ENCODE measurements at regions not wholly inside any gene's neighbourhood (a gene's known extent, or its start where the extent isn't known, plus 50 kb on each side); places are given as distances from the start of the nearest gene placed in this dataset.

GRCh38 chr13:34263681-34264080 lies 445.7 kb downstream of the RFC3 start:
- Histone ChIP-seq H3K27ac (ENCODE audit: insufficient read length, low read depth, low read length) (no peak overlapping the region), H3K23me2 (ENCODE audit: insufficient read length, low read depth, low read length, poor library complexity, severe bottlenecking) (no peaks in the 10 kb centered on the region), H3K9me3 (ENCODE audit: control insufficient read depth, low read depth, low read length) (no peaks in the 10 kb centered on the region), H3K9ac (ENCODE audit: extremely low read depth, insufficient read length, low read length) (no peak overlapping the region), H3K79me1 (ENCODE audit: insufficient read depth, low read depth, low read length, poor library complexity, severe bottlenecking) (no peaks in the 10 kb centered on the region), H3T11ph (ENCODE audit: low read length) (no peak overlapping the region), H3K4ac (ENCODE audit: low read depth, low read length) (no peak overlapping the region), H3K56ac (ENCODE audit: insufficient read length, low read depth, low read length) (no peak overlapping the region), H2BK5ac (ENCODE audit: insufficient read length, low read length) (no peak overlapping the region), H3K14ac (ENCODE audit: insufficient read depth, low read length) (no peak overlapping the region), H3K79me2 (ENCODE audit: insufficient read depth, low read length) (no peaks in the 10 kb centered on the region), H3K4me1 (ENCODE audit: insufficient read depth, low read length) (no peaks in the 10 kb centered on the region; the same call in 1 of the 2 replicates), H2BK20ac (ENCODE audit: low read depth, low read length, poor library complexity, severe bottlenecking) (no peak overlapping the region), H4K5ac (ENCODE audit: insufficient read length, low read depth, low read length) (no peak overlapping the region), H3K18ac (ENCODE audit: insufficient read length, low read depth, low read length) (no peak overlapping the region), H4K20me1 (ENCODE audit: control insufficient read depth, insufficient read depth, insufficient read length) (no peaks in the 10 kb centered on the region), H4K91ac (ENCODE audit: insufficient read length, low read depth, low read length) (no peak overlapping the region), H2AFZ (ENCODE audit: low read length) (no peak overlapping the region), H3K4me2 (ENCODE audit: insufficient read depth, insufficient read length, low read length) (no peak overlapping the region), H3K23ac (ENCODE audit: insufficient read length, low read depth, low read length) (no peak overlapping the region), H2BK120ac (ENCODE audit: low read depth, low read length, poor library complexity, severe bottlenecking) (no peak overlapping the region), H2AK5ac (ENCODE audit: insufficient read length, low read length) (no peak overlapping the region), H2BK12ac (ENCODE audit: insufficient read length, low read depth, low read length) (no peak overlapping the region), H4K8ac (replicated peaks; ENCODE audit: insufficient read length, low read depth, low read length) (no peak overlapping the region), H2BK15ac (ENCODE audit: low read depth, low read length) (no peak overlapping the region), H3K27me3 (ENCODE audit: insufficient read depth, low read length) (no peaks in the 10 kb centered on the region)
- Mint-ChIP-seq H3K9me3 (peaks cover 7 to 13% of the 10 kb centered on the region in 2 experiments; a peak in 4 of 5 replicates), H3K27me3 (ENCODE audit: low read depth) (no peaks in the 10 kb centered on the region), H3K4me1 (peaks cover 4 to 11% of the 10 kb centered on the region in 2 experiments), H3K36me3 (ENCODE audit: insufficient read depth in 1 of 3, low read depth in 3 of 3) (peaks cover 0 to 10% (median 4%) of the 10 kb centered on the region in 3 experiments; a peak in 3 of 7 replicates), H3K27ac (no peak overlapping the region), H3K4me3 (no peak overlapping the region)
- no peak for TF ChIP-seq CTCF (conservative IDR thresholded peaks at IDR 0.05)
- no CpG with 5 or more reads among the region's 4 CpGs for WGBS (ENCODE audit: extremely low coverage, insufficient read length, low lambda C conversion rate)
- DNase-seq, result no peak

Measured in H9 (cell line).